GM21717 (cell line): ENCODE measurements at regions not wholly inside any gene's neighbourhood (a gene's known extent, or its start where the extent isn't known, plus 50 kb on each side); places are given as distances from the start of the nearest gene placed in this dataset.
A peak's percentile ranks its signal among the peaks of the same experiment; 100 is the strongest.
"Not testable (repeated sequence)": the region's sequence is repeated elsewhere in the genome, so short reads cannot be mapped to it uniquely, and the experiment has no call there.

Experiments used
- ATAC-seq: cut with Tn5 transposase; IDR thresholded peaks from one replicate; pipeline ENCODE4 v1.9.1; 2021; ENCODE audit warnings: mild to moderate bottlenecking, moderate library complexity; ENCODE audit not compliant: unreplicated experiment

DNA sequence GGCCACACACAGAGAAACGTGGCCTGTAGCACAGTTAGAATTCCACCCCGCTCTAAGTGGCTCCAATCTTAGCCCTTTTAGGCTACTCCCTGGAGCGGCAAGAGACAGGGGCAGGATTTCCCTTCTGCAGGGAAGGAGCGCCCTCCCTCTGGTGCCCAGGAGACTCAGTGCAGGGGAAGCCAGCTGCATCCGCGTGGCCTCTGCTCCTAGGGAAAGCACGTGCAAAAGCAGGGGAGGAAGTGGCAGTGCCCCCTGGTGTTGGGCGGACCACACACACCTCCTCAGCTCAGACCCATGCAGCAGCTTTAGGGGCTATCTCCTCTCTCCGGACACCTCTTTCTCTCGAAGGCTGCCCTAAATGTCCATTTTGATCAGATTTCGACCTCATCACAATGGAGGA is 50.0 kb downstream of the SPRING1 start:
- ATAC-seq, result no peak

GRCh38 chr12:116684891-116685290 is 53.0 kb downstream of the SPRING1 start:
- ATAC-seq, result no peak

DNA sequence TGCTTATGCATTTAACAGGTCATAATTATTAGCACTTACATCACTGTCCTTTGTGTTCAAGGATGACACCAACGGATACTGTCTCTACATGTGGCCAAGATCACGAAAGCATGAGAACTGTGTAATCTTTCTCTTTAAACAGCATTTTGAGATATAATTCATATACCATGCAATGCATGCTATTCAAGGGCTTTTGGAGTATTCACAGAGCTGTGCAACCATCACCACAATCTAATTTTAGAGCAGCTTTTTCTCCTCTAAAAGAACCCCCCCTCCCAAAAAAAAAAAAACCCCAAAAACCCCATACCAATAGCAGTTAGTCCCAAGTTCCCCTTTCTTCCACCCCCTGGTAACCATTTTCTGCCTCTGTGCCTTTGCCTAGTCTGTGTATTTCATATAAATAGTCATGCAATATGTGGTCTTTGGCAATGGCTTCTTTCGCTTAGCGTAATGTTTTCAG is 60.6 kb downstream of the SPRING1 start:
- ATAC-seq, result peak; percentile 41

DNA sequence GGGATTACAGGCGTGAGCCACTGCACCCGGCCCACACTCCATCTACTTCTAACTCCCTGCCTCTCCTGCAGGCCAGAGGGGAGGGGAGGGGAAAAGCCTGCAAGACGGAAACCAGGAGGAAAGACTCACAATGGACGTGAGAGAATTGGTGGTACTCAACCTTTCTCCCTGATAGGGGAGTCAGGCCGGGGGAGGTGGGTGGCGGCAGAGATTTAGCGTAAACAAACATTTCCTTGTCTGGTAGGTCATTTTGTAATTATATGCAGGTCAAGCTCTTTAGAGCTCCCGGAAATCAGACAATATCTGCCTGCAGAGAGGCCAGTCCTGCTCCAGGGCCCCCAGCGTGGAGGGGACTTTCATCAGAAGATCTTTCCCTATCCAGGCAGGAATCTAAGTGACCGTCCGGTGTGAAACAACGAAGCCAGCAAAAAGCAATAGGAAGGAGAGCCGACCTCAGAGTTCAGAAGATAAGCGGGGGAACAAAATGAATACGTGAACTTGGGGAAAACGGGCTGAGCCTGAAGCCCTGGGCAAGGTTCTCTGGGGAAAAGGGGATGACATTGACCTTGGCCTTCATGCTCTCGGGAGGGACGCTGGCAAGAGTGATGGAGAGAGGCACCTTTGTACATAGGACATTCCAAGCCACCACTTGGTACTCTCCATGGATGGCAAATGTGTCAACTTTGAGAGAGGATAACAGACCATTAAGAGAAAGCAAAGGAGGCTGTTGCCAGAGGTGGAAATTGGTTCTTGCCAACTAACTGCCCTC is 62.3 kb downstream of the SPRING1 start:
- ATAC-seq, result no peak

GRCh38 chr12:116674643-116675183 is 63.2 kb downstream of the SPRING1 start:
- ATAC-seq, result no peak

GRCh38 chr12:116673681-116674111 is 64.2 kb downstream of the SPRING1 start:
- peak; percentile 11 for ATAC-seq

GRCh38 chr12:116672842-116673516 is 64.9 kb downstream of the SPRING1 start:
- peak; percentile 50 for ATAC-seq

DNA sequence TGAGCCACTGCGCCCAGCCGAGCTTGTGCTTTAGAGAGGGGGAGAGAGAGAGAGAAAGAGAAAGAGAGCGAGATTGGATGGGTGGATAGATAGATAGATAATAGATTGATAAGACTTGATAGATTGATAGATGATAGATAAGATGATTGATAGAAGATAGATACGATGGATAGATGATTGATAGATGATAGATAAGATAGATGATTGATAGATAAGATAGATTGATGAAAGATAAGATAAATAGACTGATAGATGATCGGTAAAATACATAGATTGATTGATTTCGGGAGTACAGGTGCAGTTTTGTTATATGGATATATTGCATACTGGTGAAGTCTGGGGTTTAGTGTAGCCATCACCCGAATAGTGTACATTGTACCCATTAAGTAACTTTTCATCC is 65.9 kb downstream of the SPRING1 start:
- ATAC-seq, result no peak

DNA sequence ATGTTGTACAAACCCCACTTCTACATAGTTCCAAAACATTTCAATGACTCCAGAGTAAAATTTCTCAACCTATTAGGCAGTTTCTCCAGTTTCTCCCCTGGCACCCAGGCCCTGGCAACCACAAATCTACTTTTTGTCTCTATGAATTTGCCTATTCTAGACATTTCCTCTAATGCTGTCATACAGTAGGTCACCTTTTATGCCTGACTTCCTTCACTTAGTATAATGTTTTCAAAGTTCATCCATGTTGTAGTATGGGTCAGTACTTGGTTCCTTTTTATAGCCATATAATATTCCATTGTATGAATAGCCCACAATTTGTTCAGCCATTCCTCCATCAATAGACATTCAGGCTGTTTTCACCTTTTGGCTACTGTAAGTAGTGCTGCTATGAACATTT is 67.0 kb downstream of the SPRING1 start:
- no peak for ATAC-seq

DNA sequence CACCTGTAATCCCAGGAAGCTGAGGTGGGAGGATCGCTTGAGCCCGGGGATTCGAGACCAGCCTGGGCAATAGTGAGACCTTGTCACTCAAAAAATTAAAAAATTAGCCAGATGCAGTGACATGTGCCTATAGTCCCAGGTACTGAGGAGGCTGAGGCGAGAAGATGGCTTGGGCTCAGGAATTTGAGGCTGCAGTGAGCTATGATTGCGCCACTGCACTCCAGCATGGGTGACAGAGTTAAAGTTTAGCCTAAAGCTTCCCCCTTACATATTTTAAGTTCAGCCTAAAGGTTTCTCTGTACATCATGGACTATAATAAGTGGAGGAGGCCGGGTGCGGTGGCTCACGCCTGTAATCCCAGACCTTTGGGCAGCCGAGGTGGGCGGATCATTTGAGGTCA is 70.1 kb downstream of the SPRING1 start:
- no peak for ATAC-seq

DNA sequence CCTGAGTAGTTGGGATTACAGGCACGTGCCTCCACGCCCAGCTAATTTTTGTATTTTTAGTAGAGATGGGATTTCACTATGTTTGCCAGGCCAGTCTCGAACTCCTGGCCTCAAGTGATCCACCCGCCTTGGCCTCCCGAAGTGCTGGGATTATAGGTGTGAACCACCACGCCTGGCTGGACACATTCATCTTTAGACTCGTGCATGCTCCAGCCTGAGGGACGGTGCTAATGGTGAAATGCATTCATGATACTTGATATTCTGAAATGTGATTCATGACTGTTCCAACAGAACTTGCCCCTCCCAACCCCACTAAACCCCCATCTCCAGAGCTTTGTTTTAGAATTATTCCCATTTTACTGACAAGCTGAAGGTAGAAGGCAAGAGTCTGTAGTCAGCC is 71.0 kb downstream of the SPRING1 start:
- ATAC-seq, result not testable (repeated sequence)

DNA sequence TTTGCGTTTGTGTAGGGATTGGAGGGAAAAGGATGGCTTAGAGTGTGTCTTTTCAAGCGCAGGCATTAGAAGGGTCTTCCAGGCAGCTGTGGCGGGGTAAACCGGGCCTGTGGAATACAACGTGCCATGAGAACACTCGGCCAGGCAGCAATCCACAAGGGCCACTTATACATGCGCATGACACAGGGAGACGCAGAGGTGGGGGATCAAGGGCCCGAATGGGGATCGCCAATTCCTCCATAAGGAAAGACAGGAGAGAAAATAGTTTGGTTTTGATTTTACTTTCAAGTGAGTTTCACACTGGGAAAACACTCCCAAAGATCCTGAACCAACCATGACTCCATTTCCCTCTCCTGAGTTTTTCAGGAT is 71.6 kb downstream of the SPRING1 start:
- no peak for ATAC-seq

GRCh38 chr12:116665666-116666304 is 72.1 kb downstream of the SPRING1 start:
- ATAC-seq, result no peak

DNA sequence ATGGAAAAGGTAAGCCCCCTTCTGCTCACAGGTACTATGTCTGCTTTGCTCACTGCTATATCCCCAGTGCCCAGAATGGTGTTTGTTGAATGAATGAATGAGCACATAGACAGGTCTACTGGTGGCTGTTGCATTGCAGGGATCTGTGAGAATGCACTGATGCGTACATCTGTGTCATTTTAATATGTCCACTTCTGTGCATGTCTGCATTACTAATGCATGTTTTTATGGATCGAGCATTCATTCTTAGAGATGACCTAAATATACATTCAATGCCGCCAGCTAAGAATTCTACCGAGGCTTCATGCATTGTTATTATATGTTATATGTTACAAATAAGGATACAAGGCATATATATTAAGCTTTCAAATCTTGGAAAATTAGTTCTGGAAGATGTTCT is 73.8 kb downstream of the SPRING1 start:
- no peak for ATAC-seq

DNA sequence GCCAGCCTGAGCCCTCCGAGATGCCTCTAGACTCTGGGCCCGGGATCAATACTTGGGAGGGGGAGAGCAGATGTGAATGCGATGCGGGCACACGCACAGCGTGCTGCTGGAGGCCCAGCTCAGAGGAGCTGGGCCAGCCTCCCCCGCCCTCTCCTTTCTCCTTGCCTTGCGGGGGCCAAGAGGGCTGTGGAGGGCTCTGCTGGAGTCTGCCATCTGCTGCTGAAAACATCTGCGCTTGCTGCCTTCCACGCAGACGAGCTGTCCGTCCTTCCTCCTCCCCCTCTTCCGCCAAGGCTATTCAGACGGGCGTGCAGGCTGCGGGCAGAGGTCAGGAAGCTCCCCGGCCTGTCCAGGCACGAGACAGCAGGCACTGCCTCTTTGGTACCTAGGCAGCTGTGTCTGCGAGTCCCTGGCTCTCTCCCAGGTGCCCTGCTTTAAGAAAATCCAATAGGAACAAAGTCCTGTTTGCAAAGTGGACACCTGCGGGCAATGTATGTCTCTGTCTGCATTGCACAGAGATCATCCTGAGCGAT is 75.2 kb downstream of the SPRING1 start:
- ATAC-seq, result no peak

DNA sequence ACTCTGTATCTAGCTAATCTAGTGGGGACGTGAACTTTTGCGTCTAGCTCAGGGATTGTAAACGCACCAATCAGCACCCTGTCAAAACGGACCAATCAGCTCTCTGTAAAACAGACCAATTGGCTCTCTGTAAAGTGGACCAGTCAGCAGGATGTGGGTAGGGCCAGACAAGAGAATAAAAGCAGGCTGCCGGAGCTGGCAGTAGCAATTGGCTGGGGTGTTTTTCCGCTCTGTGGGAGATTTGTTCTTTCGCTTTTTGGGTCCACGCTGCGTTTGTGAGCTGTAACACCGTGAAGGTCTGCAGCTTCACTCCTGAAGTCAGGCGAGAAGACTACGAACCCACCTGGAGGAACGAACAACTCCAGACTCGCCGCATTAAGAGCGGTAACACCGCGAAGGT is 76.5 kb downstream of the SPRING1 start:
- ATAC-seq, result no peak

DNA sequence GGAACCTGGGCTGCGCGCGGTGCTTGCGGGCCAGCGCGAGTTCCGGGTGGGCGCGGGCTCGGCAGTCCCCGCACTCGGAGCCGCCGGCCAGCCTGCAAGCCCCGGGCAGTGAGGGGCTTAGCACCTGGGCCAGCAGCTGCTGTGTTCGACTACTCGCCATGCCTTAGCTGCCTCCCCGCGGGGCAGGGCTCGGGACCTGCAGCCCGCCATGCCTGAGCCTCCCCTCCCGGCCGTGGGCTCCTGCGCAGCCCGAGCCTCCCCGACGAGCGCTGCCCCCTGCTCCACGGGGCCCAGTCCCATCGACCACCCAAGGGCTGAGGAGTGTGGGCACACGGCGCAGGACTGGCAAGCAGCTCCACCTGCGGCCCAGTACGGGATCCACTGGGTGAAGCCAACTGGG is 77.1 kb downstream of the SPRING1 start:
- ATAC-seq, result not testable (repeated sequence)

- no peak for ATAC-seq
These were observed 77.9 kb downstream of the SPRING1 start for GRCh38 chr12:116659771-116660481.

GRCh38 chr12:116657921-116658495 is 79.9 kb downstream of the SPRING1 start:
- ATAC-seq, result no peak

DNA sequence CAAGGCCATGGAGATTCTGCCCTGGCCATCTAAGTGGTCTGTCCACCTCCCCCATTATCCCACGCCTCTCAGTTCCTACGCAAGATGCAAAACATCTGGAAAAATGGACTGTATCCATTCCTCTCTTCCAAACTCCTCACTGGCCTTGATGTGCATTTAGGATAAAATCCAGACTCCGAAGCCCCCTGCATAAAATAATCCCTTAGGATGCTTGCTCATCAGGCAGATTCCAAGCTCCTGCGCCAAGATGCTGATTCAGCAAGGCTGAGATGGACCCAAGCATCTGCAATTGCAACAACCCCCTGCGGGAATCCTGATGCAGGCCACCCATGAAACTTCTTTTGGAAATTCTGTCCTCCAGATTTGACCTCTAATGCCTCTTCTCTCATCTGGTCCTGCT is 81.6 kb downstream of the SPRING1 start:
- no peak for ATAC-seq
